Neural cell (in vitro differentiated cells): ENCODE measurements at regions not wholly inside any gene's neighbourhood (a gene's known extent, or its start where the extent isn't known, plus 50 kb on each side); places are given as distances from the start of the nearest gene placed in this dataset.

Experiments
- H2AFZ ChIP-seq: fragments of 200-600, 300-800 bp; sonication (generic), shearing (Covaris generic); 2 replicates; pipeline ENCODE4 v1.6.0; 2014; ENCODE audit warnings: low read depth, mild to moderate bottlenecking, antibody characterized with exemption, low read length, moderate library complexity
- H3F3A ChIP-seq: fragments of 200-600 bp; shearing (Covaris generic); 2 replicates; pipeline ENCODE4 v1.6.1; 2016; ENCODE audit warnings: mild to moderate bottlenecking, moderate library complexity, mixed read lengths, antibody characterized with exemption, low read length; ENCODE audit not compliant: insufficient read depth, poor library complexity, severe bottlenecking
- H3K27ac ChIP-seq: fragments of 200-600, 300-800 bp; sonication (generic), shearing (Covaris generic); 2 replicates; pipeline ENCODE4 v1.5.1; 2014; ENCODE audit warnings: mild to moderate bottlenecking, low read length, moderate library complexity
- H3K27me3 ChIP-seq: fragments of 300-800, 200-600 bp; sonication (generic), shearing (Covaris generic); 2 replicates; pipeline ENCODE4 v1.6.0; 2014; ENCODE audit warnings: mild to moderate bottlenecking, low read depth, low read length, moderate library complexity; ENCODE audit not compliant: insufficient read depth
- H3K36me3 ChIP-seq: fragments of 300-800, 200-600 bp; sonication (generic), shearing (Covaris generic); 2 replicates; pipeline ENCODE4 v1.5.1; 2014; ENCODE audit warnings: mild to moderate bottlenecking, antibody characterized with exemption, low read length, moderate library complexity; ENCODE audit not compliant: insufficient read depth
- H3K4me2 ChIP-seq: fragments of 300-800, 200-600 bp; sonication (generic), shearing (Covaris generic); 2 replicates; pipeline ENCODE4 v1.6.0; 2014; ENCODE audit warnings: mild to moderate bottlenecking, low read length
- H3K4me3 ChIP-seq: fragments of 300-800, 200-600 bp; sonication (generic), shearing (Covaris generic); 2 replicates; pipeline ENCODE4 v1.5.1; 2014; ENCODE audit warnings: mild to moderate bottlenecking, low read length, moderate library complexity
- H3K79me2 ChIP-seq: fragments of 200-600 bp; shearing (Covaris generic); replicated peaks from 2 replicates; pipeline ENCODE4 v1.6.0; 2014; ENCODE audit warnings: mild to moderate bottlenecking, low read length, moderate library complexity; ENCODE audit not compliant: insufficient read depth
- H3K9ac ChIP-seq: fragments of 300-800, 200-600 bp; sonication (generic), shearing (Covaris generic); 2 replicates; pipeline ENCODE4 v1.6.1; 2016; ENCODE audit warnings: mild to moderate bottlenecking, low read length, mixed read lengths
- H3K9me2 ChIP-seq: fragments of 200-600 bp; shearing (Covaris generic); 2 replicates; pipeline ENCODE4 v1.6.1; 2016; ENCODE audit warnings: mild to moderate bottlenecking, low read length, mixed read lengths; ENCODE audit not compliant: insufficient read depth
- H3K9me3 ChIP-seq: fragments of 200-600, 300-800 bp; sonication (generic), shearing (Covaris generic); 2 replicates; pipeline ENCODE4 v1.6.1; 2016; ENCODE audit warnings: mild to moderate bottlenecking, mixed run types, low read length, moderate library complexity, mixed read lengths
- H4K20me1 ChIP-seq: fragments of 200-600 bp; shearing (Covaris generic); 2 replicates; pipeline ENCODE4 v1.6.1; 2016; ENCODE audit warnings: mild to moderate bottlenecking, mixed run types; ENCODE audit not compliant: insufficient read depth
- EP300 ChIP-seq: fragments of 450-650 bp; conservative IDR thresholded peaks from 2 replicates; pipeline ENCODE4 v1.6.1; 2014; ENCODE audit warnings: antibody characterized with exemption, mild to moderate bottlenecking, moderate library complexity; ENCODE audit not compliant: poor library complexity, severe bottlenecking
- EZH2 ChIP-seq: fragments of 200-600, 300-800 bp; shearing (Covaris generic), sonication (generic); IDR thresholded peaks from 2 replicates; pipeline ENCODE4 v1.6.1; 2014; ENCODE audit warnings: antibody characterized with exemption, low read length, borderline replicate concordance, mild to moderate bottlenecking; ENCODE audit not compliant: insufficient read depth, poor library complexity, severe bottlenecking
- MXI1 ChIP-seq: fragments of 450-650 bp; conservative IDR thresholded peaks from 2 replicates; pipeline ENCODE4 v1.6.1; 2014; ENCODE audit warnings: antibody characterized with exemption, mild to moderate bottlenecking; ENCODE audit not compliant: poor library complexity, severe bottlenecking
- POLR2AphosphoS5 ChIP-seq: IDR thresholded peaks from 2 replicates; pipeline ENCODE4 v1.6.1; 2012
- RAD21 ChIP-seq: fragments of 450-650 bp; conservative IDR thresholded peaks from 2 replicates; pipeline ENCODE4 v1.6.1; 2014; ENCODE audit warnings: antibody characterized with exemption, mild to moderate bottlenecking, moderate library complexity
- SMC3 ChIP-seq: fragments of 450-650 bp; conservative IDR thresholded peaks from 2 replicates; pipeline ENCODE4 v1.6.1; 2014; ENCODE audit warnings: antibody characterized with exemption, mild to moderate bottlenecking, moderate library complexity; ENCODE audit not compliant: poor library complexity
- TAF1 ChIP-seq: IDR thresholded peaks from 2 replicates; pipeline ENCODE4 v1.6.1; 2012; ENCODE audit warnings: low read depth
- TF ChIP-seq, protein P1 (sequence below): fragments of 450-650 bp; IDR thresholded peaks from 2 replicates; pipeline ENCODE4 v1.5.1; 2014; ENCODE audit warnings: antibody characterized with exemption, mild to moderate bottlenecking, moderate library complexity; ENCODE audit not compliant: poor library complexity, severe bottlenecking
- TF ChIP-seq, protein P2 (sequence below): IDR thresholded peaks from 2 replicates; pipeline ENCODE4 v1.6.1; 2012; ENCODE audit warnings: borderline replicate concordance

DNA sequence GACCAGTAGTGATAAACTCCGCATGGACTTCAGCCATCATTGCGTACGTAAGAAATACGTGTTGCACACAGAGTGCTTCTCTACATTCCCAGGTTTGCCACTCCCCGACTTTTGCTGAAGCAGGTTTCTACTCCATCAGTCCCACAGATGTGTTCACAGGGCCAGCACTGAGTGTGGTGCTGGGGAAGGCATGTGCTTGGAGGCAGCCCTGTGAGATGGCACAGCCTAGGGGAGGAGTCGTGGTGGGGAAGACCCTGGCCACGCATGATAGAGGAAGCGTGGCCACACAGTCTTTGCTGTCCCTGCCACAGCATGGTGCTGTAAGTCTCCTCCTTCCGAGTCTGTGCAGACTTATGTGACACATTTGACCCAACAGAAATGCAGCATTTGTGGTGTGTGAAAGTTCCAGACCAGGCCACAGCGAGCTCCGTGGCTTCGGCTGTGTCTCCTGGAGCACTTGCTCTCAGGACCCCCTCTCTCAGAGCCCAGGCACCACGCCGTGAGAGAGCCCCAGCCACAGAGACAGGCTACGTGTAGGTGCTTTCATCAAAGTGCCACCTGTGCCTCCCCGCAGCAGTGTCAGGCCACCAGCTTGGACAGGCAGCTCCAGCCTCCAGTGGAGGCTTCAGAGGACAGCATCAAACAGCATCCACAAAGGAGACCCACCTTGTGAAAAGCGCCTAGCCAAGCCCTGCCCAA is 197.8 kb downstream of the AUH start:
- no peak overlapping the region for H3K27ac ChIP-seq
- no peaks in the 10 kb centered on the region for H3K79me2 ChIP-seq
- no peak for TF ChIP-seq EZH2
- TF ChIP-seq, protein P1, sequence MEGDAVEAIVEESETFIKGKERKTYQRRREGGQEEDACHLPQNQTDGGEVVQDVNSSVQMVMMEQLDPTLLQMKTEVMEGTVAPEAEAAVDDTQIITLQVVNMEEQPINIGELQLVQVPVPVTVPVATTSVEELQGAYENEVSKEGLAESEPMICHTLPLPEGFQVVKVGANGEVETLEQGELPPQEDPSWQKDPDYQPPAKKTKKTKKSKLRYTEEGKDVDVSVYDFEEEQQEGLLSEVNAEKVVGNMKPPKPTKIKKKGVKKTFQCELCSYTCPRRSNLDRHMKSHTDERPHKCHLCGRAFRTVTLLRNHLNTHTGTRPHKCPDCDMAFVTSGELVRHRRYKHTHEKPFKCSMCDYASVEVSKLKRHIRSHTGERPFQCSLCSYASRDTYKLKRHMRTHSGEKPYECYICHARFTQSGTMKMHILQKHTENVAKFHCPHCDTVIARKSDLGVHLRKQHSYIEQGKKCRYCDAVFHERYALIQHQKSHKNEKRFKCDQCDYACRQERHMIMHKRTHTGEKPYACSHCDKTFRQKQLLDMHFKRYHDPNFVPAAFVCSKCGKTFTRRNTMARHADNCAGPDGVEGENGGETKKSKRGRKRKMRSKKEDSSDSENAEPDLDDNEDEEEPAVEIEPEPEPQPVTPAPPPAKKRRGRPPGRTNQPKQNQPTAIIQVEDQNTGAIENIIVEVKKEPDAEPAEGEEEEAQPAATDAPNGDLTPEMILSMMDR, result no peak
- no peak for TF ChIP-seq RAD21
- no peak for TF ChIP-seq TAF1
- no peak for TF ChIP-seq MXI1
- TF ChIP-seq, protein P2, sequence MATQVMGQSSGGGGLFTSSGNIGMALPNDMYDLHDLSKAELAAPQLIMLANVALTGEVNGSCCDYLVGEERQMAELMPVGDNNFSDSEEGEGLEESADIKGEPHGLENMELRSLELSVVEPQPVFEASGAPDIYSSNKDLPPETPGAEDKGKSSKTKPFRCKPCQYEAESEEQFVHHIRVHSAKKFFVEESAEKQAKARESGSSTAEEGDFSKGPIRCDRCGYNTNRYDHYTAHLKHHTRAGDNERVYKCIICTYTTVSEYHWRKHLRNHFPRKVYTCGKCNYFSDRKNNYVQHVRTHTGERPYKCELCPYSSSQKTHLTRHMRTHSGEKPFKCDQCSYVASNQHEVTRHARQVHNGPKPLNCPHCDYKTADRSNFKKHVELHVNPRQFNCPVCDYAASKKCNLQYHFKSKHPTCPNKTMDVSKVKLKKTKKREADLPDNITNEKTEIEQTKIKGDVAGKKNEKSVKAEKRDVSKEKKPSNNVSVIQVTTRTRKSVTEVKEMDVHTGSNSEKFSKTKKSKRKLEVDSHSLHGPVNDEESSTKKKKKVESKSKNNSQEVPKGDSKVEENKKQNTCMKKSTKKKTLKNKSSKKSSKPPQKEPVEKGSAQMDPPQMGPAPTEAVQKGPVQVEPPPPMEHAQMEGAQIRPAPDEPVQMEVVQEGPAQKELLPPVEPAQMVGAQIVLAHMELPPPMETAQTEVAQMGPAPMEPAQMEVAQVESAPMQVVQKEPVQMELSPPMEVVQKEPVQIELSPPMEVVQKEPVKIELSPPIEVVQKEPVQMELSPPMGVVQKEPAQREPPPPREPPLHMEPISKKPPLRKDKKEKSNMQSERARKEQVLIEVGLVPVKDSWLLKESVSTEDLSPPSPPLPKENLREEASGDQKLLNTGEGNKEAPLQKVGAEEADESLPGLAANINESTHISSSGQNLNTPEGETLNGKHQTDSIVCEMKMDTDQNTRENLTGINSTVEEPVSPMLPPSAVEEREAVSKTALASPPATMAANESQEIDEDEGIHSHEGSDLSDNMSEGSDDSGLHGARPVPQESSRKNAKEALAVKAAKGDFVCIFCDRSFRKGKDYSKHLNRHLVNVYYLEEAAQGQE, result no peak
- TF ChIP-seq EP300, result no peak
- no peak for TF ChIP-seq POLR2AphosphoS5
- TF ChIP-seq SMC3, result no peak
- H3K9me3 ChIP-seq, result no peaks in the 10 kb centered on the region
- no peaks in the 10 kb centered on the region for H3F3A ChIP-seq
- no peaks in the 10 kb centered on the region for H3K9me2 ChIP-seq
- H4K20me1 ChIP-seq, result no peaks in the 10 kb centered on the region
- H3K4me2 ChIP-seq, result no peak overlapping the region
- no peak overlapping the region for H3K4me3 ChIP-seq
- no peak overlapping the region for H3K9ac ChIP-seq
- H3K27me3 ChIP-seq, result no peaks in the 10 kb centered on the region
- H2AFZ ChIP-seq, result no peak overlapping the region
- H3K36me3 ChIP-seq, result no peaks in the 10 kb centered on the region
